ENCODE measurements at regions not wholly inside any gene's neighbourhood (a gene's known extent, or its start where the extent isn't known, plus 50 kb on each side); places are given as distances from the start of the nearest gene placed in this dataset.

- peaks cover 5% of the 10 kb centered on the region for H3K4me1 ChIP-seq (ENCODE audit: insufficient read depth)
- H3K4me3 Mint-ChIP-seq = no peak overlapping the region
- DNase-seq (ENCODE audit: low spot score) = no peak
- TF ChIP-seq ETS1 (IDR thresholded peaks at IDR 0.05) = no peak
- no peak for TF ChIP-seq ZNF331 (CRISPR knock-in tag; IDR thresholded peaks at IDR 0.05; ENCODE audit: low read depth)
- TF ChIP-seq ZNF114 (CRISPR knock-in tag; IDR thresholded peaks at IDR 0.05) = no peak
- TF ChIP-seq EZH2 (IDR thresholded peaks at IDR 0.05; ENCODE audit: low read depth, unreplicated experiment) = no peak
- TF ChIP-seq ZNF462 (CRISPR knock-in tag; IDR thresholded peaks at IDR 0.05) = no peak
- no peak for TF ChIP-seq REST (IDR thresholded peaks at IDR 0.05; ENCODE audit: unreplicated experiment)
- no peak for TF ChIP-seq JUNB (IDR thresholded peaks at IDR 0.05; ENCODE audit: unreplicated experiment)
- TF ChIP-seq POLR2AphosphoS5 (IDR thresholded peaks at IDR 0.05; ENCODE audit: low read depth) = no peak
- no peak for TF ChIP-seq CTCF (conservative IDR thresholded peaks at IDR 0.05; ENCODE audit: low read depth in 2 of 2)
- TF ChIP-seq NANOG (IDR thresholded peaks at IDR 0.05; ENCODE audit: borderline replicate concordance) = no peak
- TF ChIP-seq EZH2phosphoT487 (IDR thresholded peaks at IDR 0.05; ENCODE audit: unreplicated experiment) = no peak
- TF ChIP-seq CREB1 (CRISPR knock-in tag; IDR thresholded peaks at IDR 0.05; ENCODE audit: low read depth) = no peak
- TF ChIP-seq STAT1 (IDR thresholded peaks at IDR 0.05; ENCODE audit: unreplicated experiment) = no peak
- H2AFZ ChIP-seq = no peak overlapping the region
- H3K9me2 ChIP-seq (ENCODE audit: insufficient read depth) = no peaks in the 10 kb centered on the region
- no peak overlapping the region for H3K4me3 ChIP-seq
- peaks cover 5% of the 10 kb centered on the region; the same call in 2 of the 3 replicates for H3K4me1 Mint-ChIP-seq
- H3K9me3 Mint-ChIP-seq = peaks cover 21% of the 10 kb centered on the region
- H3F3A ChIP-seq (replicated peaks; ENCODE audit: low read depth) = no peaks in the 10 kb centered on the region
- H3K27me3 ChIP-seq (ENCODE audit: insufficient read depth) = no peaks in the 10 kb centered on the region
- H3K27me3 Mint-ChIP-seq (ENCODE audit: insufficient read depth, low read depth, poor library complexity) = peaks cover 3% of the 10 kb centered on the region
- no peak for ATAC-seq
- H4K20me1 ChIP-seq (replicated peaks; ENCODE audit: insufficient read depth) = no peaks in the 10 kb centered on the region
- no peak overlapping the region for H3K4me2 ChIP-seq
- H3K79me2 ChIP-seq (replicated peaks; ENCODE audit: insufficient read depth) = no peaks in the 10 kb centered on the region
- no peaks in the 10 kb centered on the region; the same call in 1 of the 2 replicates for H3K36me3 ChIP-seq (ENCODE audit: insufficient read depth)
- no peak overlapping the region for H3K27ac ChIP-seq (ENCODE audit: low read depth)
- H3K27ac Mint-ChIP-seq = no peak overlapping the region
- peaks cover 19% of the 10 kb centered on the region; the same call in 2 of the 3 replicates for H3K36me3 Mint-ChIP-seq (ENCODE audit: low read depth)
These were observed 299.3 kb upstream of the RARB start for GRCh38 chr3:25128735-25129134.
